ENCODE measurements at regions not wholly inside any gene's neighbourhood (a gene's known extent, or its start where the extent isn't known, plus 50 kb on each side); places are given as distances from the start of the nearest gene placed in this dataset.
"Not testable (repeated sequence)": the region's sequence is repeated elsewhere in the genome, so short reads cannot be mapped to it uniquely, and the experiment has no call there.

DNA sequence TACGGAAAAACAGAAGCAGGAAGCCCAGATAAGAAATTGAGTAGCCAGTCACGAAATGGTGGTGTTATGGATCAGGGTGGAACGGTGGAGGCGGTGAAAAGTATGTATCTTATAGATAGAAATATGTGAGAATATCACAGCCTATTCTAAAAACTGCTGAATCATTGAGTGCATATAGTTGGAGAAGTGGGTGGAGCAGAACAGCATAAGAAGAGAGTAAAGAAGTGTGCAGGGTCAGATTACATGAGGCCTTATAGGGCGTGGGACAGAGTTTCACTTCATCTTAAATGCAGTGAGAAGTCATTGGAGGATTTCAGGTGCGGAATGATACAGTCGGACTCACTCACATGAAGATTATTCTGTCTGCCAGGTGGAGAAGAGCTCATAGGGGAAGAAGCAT is 293.1 kb downstream of the TRIML1 start:
- DNase-seq (ENCODE audit: extremely low read depth in 1 of 2, low read depth in 1 of 2): no peak

DNA sequence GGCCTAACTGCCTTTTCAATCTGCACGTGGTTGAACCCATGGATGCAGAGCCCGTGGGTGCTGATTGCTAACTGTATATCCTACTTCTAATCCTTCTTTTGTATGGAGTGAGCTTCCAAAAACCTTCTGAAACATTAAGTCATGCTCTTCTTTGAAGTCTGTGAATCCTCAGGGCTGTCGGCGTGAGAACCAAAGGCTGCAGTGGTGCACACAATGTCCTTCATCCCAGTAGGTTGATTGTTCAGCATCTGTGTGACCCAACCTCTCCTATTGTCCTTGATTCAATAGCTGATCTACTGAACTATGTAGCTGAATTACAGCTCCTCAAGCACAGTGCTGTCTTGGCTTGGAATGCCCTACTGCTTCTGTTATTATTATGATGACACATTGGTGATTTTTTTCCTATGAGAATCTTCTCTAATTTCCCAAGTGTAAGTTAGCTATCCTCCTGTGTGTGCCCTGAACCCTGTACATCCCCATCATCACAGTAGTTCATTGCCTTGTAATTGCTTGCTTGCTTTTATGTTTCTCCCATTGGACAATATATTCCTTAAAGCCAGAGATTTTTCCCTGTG is 294.6 kb downstream of the TRIML1 start:
- no peak for DNase-seq (ENCODE audit: extremely low read depth in 1 of 2, low read depth in 1 of 2)

DNA sequence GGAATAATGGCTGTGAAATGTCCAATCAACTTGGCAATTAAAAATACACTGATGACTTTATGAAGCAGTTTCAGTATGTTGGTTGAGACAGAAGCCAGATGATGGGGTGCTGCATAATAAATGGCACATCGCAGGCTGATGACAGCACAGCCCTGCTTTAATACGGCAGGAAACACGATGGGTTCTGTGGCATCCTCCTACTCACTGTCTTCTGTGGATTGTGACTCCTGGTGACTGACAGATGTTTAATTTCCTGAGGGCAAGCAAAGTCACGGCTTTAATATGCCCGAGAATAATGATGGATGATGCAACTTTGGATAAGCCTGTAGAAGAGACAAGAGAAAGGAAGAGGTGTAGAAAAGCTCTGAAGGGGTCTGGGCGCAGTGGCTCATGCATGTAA is 295.4 kb downstream of the TRIML1 start:
- DNase-seq (ENCODE audit: extremely low read depth in 1 of 2, low read depth in 1 of 2): no peak

DNA sequence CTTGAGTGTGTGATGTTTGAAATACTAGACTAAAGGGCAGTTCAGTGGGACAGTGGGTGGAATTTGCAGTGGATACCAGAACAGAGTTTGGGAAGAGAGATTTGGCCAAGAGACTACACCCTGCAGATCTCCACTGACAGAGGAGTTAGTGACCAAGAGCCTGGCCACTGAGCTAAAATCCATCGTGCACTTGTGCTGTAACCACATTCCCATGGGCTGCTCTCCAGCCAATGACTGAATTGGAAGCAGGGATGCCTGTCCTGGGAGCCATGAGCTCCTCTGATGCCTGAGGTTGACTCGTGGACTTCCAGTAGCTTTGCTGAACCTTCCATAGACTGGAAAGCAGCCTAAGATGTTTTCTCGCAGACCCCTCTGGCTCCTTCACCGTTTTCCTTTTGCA is 296.1 kb downstream of the TRIML1 start:
- no peak for DNase-seq (ENCODE audit: extremely low read depth in 1 of 2, low read depth in 1 of 2)

DNA sequence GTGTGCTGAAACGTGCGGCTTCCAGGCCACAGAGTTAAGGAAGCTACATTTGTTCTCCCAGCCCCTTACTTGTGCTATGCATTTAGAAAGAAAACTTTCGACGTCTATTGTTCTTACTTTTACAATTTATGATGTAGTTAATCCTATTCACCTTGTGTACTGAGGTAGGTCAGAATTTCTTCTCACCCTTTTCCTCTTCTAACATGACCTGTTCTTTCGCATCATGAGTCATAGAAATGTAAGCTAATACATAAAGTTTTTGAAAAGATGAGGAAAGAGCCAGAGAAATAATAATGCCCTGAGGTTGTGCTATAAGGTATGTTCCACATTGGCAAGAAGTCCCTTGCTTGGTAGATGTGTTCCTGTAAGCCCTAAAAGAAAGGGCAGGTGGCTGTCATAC is 298.3 kb downstream of the TRIML1 start:
- no peak for DNase-seq (ENCODE audit: extremely low read depth in 1 of 2, low read depth in 1 of 2)

DNA sequence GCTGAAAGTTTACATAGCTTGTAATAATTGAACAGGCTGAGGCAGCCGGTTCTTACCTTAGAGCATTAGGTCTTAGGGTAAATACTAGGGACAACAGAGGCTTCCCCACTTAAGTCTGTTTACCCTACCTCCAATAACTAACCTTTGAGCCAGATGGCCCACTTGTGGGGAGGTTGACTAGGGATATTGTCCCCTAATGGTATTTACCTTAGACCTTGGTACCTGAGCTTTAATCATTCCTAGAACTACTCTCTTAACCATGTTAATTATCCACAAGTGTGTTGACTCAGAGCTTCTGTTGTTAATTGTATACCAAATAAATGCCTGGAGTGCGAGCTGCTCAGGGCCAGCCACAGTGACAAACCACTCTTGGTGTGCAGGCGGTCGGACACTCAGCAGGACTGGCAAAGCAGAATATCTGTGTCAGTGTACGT is 299.2 kb downstream of the TRIML1 start:
- not testable (repeated sequence) for DNase-seq (ENCODE audit: extremely low read depth in 1 of 2, low read depth in 1 of 2)

DNA sequence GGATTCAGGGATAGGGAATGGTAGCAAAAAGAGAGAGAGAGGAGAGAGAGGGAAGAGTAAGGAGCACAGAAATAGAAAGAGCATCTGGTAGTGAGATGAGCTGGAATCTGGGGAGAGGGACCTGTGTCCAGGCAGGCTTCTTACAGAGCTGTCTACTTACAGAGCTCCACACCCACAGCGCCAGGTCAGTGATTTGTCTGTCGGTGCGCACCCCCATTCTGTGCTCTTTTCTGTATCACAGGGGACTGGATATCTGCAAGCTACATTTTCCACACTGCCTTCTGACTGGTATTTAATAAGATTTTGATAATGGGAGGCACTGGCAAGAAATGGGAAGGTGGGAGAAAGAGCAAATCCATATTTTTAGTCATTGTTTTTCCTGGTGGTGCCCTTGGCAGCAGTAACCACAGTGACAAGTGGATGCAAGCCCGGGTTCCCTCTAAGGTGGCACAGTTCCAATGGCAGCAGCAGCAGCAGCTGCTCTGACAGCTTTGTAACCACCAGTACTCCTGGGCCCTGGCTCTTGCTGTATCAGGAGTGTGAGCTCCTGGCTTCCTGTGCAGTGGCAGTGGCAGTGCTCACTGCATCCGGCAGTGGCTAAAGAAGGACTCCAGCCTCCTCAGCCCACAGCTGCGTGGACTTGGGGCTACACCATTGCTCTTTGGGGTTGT is 300.5 kb downstream of the TRIML1 start:
- no peak for DNase-seq (ENCODE audit: extremely low read depth in 1 of 2, low read depth in 1 of 2)

DNA sequence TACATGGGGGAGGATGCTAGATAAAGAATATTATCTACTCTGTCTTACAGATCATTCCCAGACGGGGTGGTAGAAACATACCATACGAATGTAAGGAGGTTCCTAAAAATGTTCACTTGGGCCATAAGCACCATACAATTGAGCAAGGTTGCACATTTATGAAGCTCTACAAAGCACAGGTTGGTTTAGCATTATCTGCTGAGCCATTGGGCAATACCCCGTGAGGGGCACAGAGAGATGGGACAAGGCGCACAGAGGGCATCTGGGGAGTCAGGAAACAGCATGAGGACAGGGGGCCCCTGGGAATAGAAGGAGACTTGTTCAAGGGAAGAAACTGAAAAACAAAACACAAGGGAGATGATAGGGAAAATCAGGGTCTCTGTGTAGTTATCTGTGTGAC is 305.3 kb downstream of the TRIML1 start:
- no peak for DNase-seq (ENCODE audit: extremely low read depth in 1 of 2, low read depth in 1 of 2)

DNA sequence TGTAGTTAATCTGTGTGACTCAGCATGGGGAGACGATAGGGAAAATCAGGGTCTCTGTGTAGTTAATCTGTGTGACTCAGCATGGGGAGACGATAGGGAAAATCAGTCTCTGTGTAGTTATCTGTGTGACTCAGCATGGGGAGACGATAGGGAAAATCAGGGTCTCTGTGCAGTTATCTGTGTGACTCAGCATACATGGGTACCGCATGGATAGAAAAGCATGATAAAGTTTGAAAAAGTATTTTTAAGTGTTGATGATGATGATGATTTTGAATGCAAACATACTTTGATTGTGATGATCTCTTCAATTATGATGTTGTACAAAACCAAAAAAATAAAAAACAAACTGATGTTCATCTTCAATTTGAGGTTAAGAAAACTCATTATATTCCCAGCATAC is 309.8 kb downstream of the TRIML1 start:
- DNase-seq (ENCODE audit: extremely low read depth in 1 of 2, low read depth in 1 of 2): not testable (repeated sequence)

DNA sequence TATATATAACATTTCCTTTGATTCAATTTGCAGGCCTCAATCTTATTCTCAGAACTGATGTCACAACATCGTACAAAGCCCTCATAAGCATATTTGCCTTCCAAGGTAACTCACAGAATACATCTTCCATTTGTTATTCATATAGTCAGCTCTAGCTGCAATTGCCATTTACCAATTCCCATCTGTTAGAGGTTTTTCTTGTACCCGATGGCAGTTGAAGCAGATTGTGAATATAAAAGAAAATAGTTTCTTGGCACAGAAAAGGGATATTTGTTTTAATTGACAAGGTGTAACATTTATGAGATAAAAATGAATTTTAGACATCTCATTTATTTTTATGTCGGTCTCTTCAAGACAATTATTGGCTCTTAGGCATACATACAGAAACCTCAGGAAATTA is 311.3 kb downstream of the TRIML1 start:
- DNase-seq (ENCODE audit: extremely low read depth in 1 of 2, low read depth in 1 of 2): no peak

DNA sequence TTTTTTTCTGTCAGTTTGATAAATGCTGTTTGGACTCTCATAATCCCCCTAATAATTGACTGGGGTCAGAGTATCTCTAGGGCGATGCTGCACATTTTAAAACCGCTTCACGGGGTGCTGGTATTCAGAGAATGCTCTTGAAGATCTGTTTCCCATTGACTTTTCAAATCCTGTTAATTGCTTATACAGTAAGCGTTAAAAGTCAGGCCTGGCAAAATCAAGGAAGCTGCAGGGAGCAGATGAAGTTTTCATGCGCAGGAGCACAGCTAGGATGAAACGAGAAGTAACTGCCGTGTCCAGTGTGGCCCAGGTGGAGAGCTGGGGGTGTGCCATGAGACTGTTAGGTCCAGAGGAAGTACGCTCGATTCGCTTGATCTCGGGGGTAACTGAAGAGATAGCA is 312.9 kb downstream of the TRIML1 start:
- DNase-seq (ENCODE audit: extremely low read depth in 1 of 2, low read depth in 1 of 2): no peak

DNA sequence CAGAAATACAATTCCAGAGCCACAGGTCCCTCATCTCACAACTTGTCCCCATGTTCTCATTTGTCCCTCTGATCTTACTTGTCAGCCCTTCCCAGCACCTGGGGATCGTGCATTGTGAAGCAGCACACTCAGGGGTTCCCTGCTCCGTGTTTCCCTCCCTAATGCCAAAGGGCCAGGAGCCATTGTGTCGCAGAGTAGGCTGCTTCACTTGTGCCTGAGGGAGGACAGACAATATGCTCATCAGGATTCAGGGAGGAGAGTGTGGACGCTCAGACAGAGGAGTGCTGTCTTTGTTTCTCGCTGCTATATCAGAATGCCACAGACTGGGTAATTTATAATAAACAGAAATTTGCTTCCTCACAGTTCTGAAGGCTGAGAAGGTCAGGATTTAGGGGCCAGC is 315.3 kb downstream of the TRIML1 start:
- no peak for DNase-seq (ENCODE audit: extremely low read depth in 1 of 2, low read depth in 1 of 2)

DNA sequence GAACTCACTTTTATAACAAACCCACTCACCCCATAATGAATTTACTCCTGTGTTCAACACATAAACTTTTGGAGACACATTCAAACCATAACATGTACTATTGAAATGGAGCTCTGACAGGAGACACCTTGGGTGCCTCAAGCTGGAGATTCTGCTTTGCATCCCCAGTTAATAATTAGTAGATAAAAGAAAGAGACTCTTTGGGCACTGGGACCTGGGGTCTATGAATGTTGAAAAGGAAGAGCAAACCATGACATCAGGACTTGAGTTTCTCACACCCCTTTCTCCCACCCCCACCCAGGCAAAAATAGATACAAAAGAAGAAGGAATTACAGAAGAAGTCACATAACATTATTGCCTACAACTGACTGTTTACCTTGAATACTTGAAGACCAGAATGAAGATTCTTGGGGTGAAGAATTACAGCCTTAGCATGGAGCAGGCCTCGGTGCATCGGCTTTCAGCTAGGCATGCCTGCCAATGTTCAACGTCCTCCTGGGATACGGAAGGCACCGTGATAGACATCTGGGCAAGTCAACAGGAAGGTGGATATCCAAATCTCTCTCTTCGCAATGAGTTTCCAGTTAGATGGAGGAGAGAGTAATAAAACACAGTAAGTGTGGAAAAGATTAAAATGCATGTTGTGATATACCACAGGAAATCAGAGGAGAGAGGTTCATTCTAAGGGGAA is 316.0 kb downstream of the TRIML1 start:
- DNase-seq (ENCODE audit: extremely low read depth in 1 of 2, low read depth in 1 of 2): no peak

DNA sequence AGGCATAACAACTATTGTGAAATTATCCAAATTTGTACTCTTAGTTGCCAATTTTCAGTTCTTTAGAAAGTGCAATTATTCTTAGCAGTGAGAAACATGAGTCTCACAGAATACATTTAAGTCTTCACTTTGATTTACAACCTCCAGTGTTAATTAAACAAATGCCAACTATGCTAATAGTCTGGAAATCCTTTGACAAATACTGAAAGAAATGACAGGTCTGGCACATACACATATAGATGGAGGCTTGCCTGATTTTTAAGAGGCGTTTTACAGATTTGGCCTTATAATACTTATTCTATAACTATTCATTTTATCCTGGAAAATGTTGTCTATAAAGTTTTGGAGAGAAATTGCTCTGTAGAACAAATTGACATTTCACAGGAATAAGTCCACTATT is 320.1 kb downstream of the TRIML1 start:
- no peak for DNase-seq (ENCODE audit: extremely low read depth in 1 of 2, low read depth in 1 of 2)

DNA sequence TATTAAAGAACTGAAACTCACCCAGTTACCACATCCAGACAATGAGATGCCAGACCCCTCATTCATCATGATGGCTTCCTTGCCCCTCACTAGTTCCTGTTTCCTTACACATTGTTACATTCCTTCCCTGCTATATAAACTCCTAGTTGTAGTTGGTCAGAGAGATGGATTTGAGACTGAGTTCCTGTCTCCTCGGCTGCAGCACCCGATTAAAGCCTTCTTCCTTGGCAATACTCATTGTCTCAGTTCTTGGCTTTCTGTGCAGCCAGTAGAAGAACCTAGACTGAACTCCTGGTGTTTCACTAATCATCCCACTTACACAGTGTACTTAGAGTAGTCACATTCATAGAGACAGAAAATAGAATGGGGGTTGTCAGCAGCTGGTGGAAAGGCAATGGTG is 324.7 kb downstream of the TRIML1 start:
- no peak for DNase-seq (ENCODE audit: extremely low read depth in 1 of 2, low read depth in 1 of 2)

DNA sequence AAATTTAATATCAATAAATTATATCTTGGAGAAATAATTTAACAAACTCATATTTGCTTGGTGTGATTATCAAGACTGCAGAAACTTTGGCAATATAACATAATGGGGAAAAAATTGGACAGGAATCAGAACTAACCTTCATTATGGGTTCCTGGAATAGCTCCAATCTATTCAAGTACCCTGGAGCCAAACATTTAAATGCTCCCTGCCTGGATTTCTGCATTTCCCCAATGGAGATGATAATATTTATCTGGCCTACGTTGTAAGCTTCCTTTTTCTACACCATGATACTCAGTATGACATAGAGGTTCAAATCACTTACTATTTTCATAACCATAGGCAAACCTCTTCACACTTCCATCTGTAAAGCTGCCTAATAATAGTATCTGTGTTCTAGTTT is 326.8 kb downstream of the TRIML1 start:
- DNase-seq (ENCODE audit: extremely low read depth in 1 of 2, low read depth in 1 of 2): no peak

DNA sequence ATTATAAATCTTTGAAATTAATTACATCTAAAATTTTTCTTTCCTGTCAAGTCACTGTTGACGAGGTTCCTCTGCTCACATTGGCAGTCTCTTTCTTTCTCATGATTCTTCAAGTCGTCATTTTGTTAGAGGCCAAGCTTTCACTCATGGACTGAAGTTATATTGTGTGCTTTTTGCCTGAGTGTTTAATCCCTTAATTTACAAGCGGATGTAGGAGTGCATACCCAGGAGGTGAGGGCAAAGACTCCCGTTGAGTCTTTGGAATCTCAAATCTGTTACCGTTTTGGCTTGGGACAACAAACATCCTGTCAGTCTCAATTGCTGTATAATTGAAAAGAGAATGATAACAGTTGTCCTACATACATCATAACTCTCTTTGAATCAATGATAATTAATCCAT is 345.0 kb downstream of the TRIML1 start:
- DNase-seq (ENCODE audit: extremely low read depth in 1 of 2, low read depth in 1 of 2): no peak

DNA sequence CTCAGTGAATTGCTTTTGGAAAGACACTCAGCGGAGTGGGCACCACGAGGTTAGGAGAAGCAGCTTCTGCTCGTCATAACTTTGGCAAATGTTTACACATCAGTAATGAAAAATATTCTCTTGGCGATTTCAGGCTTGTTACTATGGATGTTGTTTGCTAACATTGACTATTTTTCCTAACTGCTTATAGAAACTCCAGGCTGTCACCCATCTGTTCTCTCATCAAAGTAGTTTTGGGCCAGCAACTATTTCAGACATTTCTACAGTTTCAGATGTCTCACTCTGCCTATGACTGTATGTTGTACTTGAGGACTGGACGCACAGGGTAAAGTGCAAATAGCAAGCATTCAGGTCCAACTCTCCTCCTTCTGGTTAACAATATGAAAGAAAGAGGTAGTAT is 346.7 kb downstream of the TRIML1 start:
- DNase-seq (ENCODE audit: extremely low read depth in 1 of 2, low read depth in 1 of 2): no peak

DNA sequence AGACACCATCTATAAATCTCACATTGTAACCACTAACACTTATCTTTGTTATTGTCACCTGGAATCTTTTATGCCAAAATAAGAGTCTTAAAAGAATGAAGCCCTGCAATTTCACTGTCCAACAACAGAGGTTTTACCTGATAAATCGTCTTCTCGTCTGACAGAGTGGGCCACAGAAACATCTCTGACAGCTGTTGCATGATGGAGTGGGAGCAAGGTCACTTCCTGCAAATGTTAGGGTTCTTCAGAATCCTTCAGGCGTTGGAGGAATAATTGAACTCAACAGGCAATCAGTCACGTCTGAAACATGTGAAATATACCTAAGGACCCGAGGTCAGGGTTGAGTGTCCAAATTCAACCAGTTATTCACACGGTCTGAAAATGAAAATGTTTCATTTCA is 353.6 kb downstream of the TRIML1 start:
- no peak for DNase-seq (ENCODE audit: extremely low read depth in 1 of 2, low read depth in 1 of 2)

DNA sequence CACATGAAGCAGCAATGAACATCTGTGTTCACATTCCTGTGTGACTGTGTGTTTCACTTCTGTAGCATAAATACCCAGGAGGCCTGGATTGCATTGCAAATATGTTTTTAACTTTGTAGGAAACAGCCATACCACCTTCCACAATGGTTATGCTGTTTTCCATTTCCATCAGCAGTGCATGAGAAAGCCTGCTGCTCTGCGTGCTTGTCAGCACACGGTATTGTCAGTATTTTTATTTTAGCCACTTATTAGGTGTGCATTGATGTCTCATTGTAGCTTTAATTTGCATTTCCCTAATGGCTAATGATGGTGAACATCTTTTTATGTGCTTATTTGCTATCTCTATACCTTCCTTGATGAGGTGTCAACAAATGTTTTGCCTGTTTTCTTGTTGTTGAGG is 355.9 kb downstream of the TRIML1 start:
- no peak for DNase-seq (ENCODE audit: extremely low read depth in 1 of 2, low read depth in 1 of 2)

DNA sequence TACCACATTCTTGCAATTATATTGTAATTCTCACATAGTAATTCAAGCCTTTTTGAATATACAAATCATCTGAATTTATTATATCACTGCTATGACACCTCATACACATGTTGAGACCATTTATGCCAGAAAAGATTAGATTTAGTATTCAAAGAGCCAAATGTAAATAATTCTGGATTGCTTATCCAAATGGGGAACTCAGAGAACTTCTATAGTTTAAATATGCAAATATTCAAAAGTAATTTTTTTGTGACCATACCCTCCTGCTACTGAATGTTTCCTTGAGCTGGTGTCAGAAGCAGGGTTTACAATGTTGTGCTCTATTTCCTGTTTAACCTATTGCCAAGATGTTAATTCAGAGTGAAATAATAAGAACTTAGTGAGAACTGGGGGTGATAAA is 372.2 kb downstream of the TRIML1 start:
- DNase-seq (ENCODE audit: extremely low read depth in 1 of 2, low read depth in 1 of 2): no peak

DNA sequence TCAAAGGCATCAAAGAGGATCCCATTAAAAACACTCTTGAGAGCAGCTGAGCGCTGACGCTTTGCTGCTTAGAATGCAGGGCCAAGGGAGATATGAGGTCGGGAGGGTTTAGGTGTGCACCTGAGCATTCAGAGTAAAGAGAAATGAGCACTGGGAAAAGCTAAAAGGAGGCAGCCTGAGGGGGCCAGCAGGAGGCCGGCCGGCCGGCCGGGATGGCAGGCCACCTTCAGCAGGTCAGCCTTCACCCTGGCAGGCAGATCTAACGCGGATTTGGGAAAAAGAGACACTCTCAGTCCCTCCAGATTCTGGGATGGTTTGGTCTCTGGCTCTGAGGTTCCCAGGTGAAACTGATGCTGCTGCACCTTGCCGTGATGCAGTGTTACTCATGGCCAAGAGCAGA is 393.5 kb downstream of the TRIML1 start:
- no peak for DNase-seq (ENCODE audit: extremely low read depth in 1 of 2, low read depth in 1 of 2)

DNA sequence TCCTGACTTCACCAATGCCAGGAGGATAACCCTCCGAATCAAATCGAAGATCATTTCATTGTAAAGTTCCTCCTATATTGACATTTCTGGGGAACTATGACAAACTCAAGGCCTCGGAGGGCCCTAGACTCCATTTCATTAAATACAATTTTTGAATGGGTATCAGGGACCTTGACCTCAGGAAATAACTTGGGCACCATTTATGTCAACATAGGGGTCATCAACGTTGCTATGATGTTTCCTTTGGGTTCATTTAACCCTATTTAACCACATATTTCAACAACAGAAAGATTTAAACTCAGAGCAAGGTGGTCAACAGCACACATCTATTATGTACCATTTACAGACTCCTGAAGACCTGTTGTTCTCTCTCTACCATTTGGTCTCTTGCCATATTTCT is 395.1 kb downstream of the TRIML1 start:
- DNase-seq (ENCODE audit: extremely low read depth in 1 of 2, low read depth in 1 of 2): no peak
